ENCODE measurements at regions not wholly inside any gene's neighbourhood (a gene's known extent, or its start where the extent isn't known, plus 50 kb on each side); places are given as distances from the start of the nearest gene placed in this dataset.

GRCh38 chr3:76753599-76753998 is 286.3 kb upstream of the ROBO2 start:
- ChIA-PET CTCF (no interaction called here), POLR2A (no interaction called here)
- no peak for TF ChIP-seq CTCF (IDR thresholded peaks at IDR 0.05; ENCODE audit: insufficient read depth, low read length, missing control alignments)
- H3K4me3 ChIP-seq (ENCODE audit: low read depth, low read length): no peak overlapping the region
- DNase-seq (ENCODE audit: low read depth, low spot score): no peak

GRCh38 chr3:76754247-76754646 is 285.7 kb upstream of the ROBO2 start:
- TF ChIP-seq CTCF (IDR thresholded peaks at IDR 0.05; ENCODE audit: insufficient read depth, low read length, missing control alignments): no peak
- ChIA-PET CTCF (no interaction called here), POLR2A (no interaction called here)
- DNase-seq (ENCODE audit: low read depth, low spot score): no peak
- no peak overlapping the region for H3K4me3 ChIP-seq (ENCODE audit: low read depth, low read length)

- ChIA-PET CTCF (no interaction called here), POLR2A (no interaction called here)
- TF ChIP-seq CTCF (IDR thresholded peaks at IDR 0.05; ENCODE audit: insufficient read depth, low read length, missing control alignments): no peak
- DNase-seq (ENCODE audit: low read depth, low spot score): no peak
- no peak overlapping the region for H3K4me3 ChIP-seq (ENCODE audit: low read depth, low read length)
Observed at GRCh38 chr3:76756577-76756976, 283.3 kb upstream of the ROBO2 start.

GRCh38 chr3:76760336-76760735 is 279.6 kb upstream of the ROBO2 start:
- H3K4me3 ChIP-seq (ENCODE audit: low read depth, low read length): no peak overlapping the region
- ChIA-PET CTCF (no interaction called here), POLR2A (no interaction called here)
- no peak for DNase-seq (ENCODE audit: low read depth, low spot score)
- no peak for TF ChIP-seq CTCF (IDR thresholded peaks at IDR 0.05; ENCODE audit: insufficient read depth, low read length, missing control alignments)

- no peak for DNase-seq (ENCODE audit: low read depth, low spot score)
- CTCF ChIA-PET: no interaction called here
Observed at GRCh38 chr3:76765511-76765910, 274.4 kb upstream of the ROBO2 start.

GRCh38 chr3:76768912-76769311 is 271.0 kb upstream of the ROBO2 start:
- DNase-seq (ENCODE audit: low read depth, low spot score): no peak
- POLR2A ChIA-PET: no interaction called here
- TF ChIP-seq CTCF (IDR thresholded peaks at IDR 0.05; ENCODE audit: insufficient read depth, low read length, missing control alignments): no peak
- CTCF ChIA-PET: no interaction called here
- no peak overlapping the region for H3K4me3 ChIP-seq (ENCODE audit: low read depth, low read length)

More at GRCh38 chr3:76765511-76765910, 274.4 kb upstream of the ROBO2 start:
- POLR2A ChIA-PET: no interaction called here
- no peak overlapping the region for H3K4me3 ChIP-seq (ENCODE audit: low read depth, low read length)
- TF ChIP-seq CTCF (IDR thresholded peaks at IDR 0.05; ENCODE audit: insufficient read depth, low read length, missing control alignments): no peak

Measured in AG04449 (cell line).